CD4-positive, alpha-beta T cell (primary cell): ENCODE measurements at regions not wholly inside any gene's neighbourhood (a gene's known extent, or its start where the extent isn't known, plus 50 kb on each side); places are given as distances from the start of the nearest gene placed in this dataset.

Experiments
- ATAC-seq: fragments of 200-7000 bp; cut with Tn5 transposase; one replicate; pipeline ENCODE4 v1.10.0; 2022; ENCODE audit warnings: mild to moderate bottlenecking; ENCODE audit not compliant: poor library complexity
- CTCF ChIA-PET: fragments of 350-600 bp; sonication (Branson Sonifier 250); formaldehyde crosslinking; loops from one replicate; lab custom pipeline; 2021; ENCODE audit warnings: antibody characterized with exemption, inconsistent platforms; lab: Charles Lee
- POLR2A ChIA-PET: fragments of 350-600 bp; sonication (Branson Sonifier 250); formaldehyde crosslinking; loops from one replicate; lab custom pipeline; 2021; ENCODE audit warnings: antibody characterized with exemption, inconsistent platforms; lab: Charles Lee
- DNase-seq, 14 experiments: peaks; one replicate each; pipeline ENCODE4 v3.0.0-alpha.2; 2013 to 2020; ENCODE audit warnings: mixed read lengths in 2 of 14
- H3K27ac ChIP-seq, 2 donors: one replicate each; pipeline versions ENCODE4 v1.5.1 to v1.7.0; 2013; ENCODE audit warnings: low read length in 2 of 2, low read depth in 1 of 2, mild to moderate bottlenecking in 1 of 2
- H3K27me3 ChIP-seq, 2 experiments: 1 replicate in 1 of 2; 2 replicates in 1 of 2; pipeline versions ENCODE4 v1.6.1 to v1.7.0; 2013; ENCODE audit warnings: low read length in 2 of 2, control low read depth in 1 of 2, mild to moderate bottlenecking in 1 of 2, moderate library complexity in 1 of 2; ENCODE audit not compliant: insufficient read depth in 2 of 2, control insufficient read depth in 1 of 2
- H3K36me3 ChIP-seq: one replicate; pipeline ENCODE4 v1.6.1; 2013; ENCODE audit warnings: low read length, control low read depth; ENCODE audit not compliant: insufficient read depth
- H3K4me1 ChIP-seq: one replicate; pipeline ENCODE4 v1.6.1; 2013; ENCODE audit warnings: low read length, control low read depth; ENCODE audit not compliant: insufficient read depth
- H3K4me3 ChIP-seq: one replicate; pipeline ENCODE4 v1.5.1; 2013; ENCODE audit warnings: mild to moderate bottlenecking, low read length, moderate library complexity
- H3K9me3 ChIP-seq, 2 experiments: 1 replicate in 1 of 2; 2 replicates in 1 of 2; pipeline versions ENCODE4 v1.6.1 to v1.7.0; 2013; ENCODE audit warnings: low read length in 2 of 2, mild to moderate bottlenecking in 2 of 2, control low read depth in 1 of 2, moderate library complexity in 1 of 2; ENCODE audit not compliant: control insufficient read depth in 1 of 2, insufficient read depth in 1 of 2
- H3K27ac Mint-ChIP-seq: one replicate; pipeline ENCODE4 v1.8.0; 2020; ENCODE audit warnings: mixed read lengths
- H3K27me3 Mint-ChIP-seq: one replicate; pipeline ENCODE4 v1.8.0; 2021; ENCODE audit warnings: mixed read lengths
- H3K36me3 Mint-ChIP-seq: one replicate; pipeline ENCODE4 v1.8.0; 2021; ENCODE audit warnings: low read depth, mixed read lengths
- H3K4me1 Mint-ChIP-seq: one replicate; pipeline ENCODE4 v1.8.0; 2021; ENCODE audit warnings: low read depth, mixed read lengths
- H3K4me3 Mint-ChIP-seq: one replicate; pipeline ENCODE4 v1.8.0; 2020; ENCODE audit warnings: mild to moderate bottlenecking, mixed read lengths
- H3K9me3 Mint-ChIP-seq: one replicate; pipeline ENCODE4 v1.8.0; 2020; ENCODE audit warnings: mixed read lengths
- intact Hi-C, 2 experiments: fragments of 100-400 bp; cut with DNase I in 1 of 2; cut with micrococcal nuclease in 1 of 2; formaldehyde crosslinking; loops; one replicate each; pipeline versions ENCODE4 v1.15.1 to v1.9.0; 2023 to 2025; cut with DNase I, micrococcal nuclease
- TF ChIP-seq, protein P1 (sequence below): fragments of 200-600 bp; IDR thresholded peaks from one replicate; pipeline ENCODE4 v1.8.0; 2022; ENCODE audit warnings: antibody characterized with exemption, mild to moderate bottlenecking

GRCh38 chr9:134558124-134558905 lies 83.3 kb upstream of the COL5A1 start:
- POLR2A ChIA-PET = no interaction called here
- CTCF ChIA-PET = no interaction called here

GRCh38 chr9:134559013-134559412 lies 82.6 kb upstream of the COL5A1 start:
- DNase-seq (peak in 1 of 14 experiments; percentile 4), ATAC-seq (no peak)
- H3K4me3 ChIP-seq = no peak overlapping the region
- TF ChIP-seq, protein P1, sequence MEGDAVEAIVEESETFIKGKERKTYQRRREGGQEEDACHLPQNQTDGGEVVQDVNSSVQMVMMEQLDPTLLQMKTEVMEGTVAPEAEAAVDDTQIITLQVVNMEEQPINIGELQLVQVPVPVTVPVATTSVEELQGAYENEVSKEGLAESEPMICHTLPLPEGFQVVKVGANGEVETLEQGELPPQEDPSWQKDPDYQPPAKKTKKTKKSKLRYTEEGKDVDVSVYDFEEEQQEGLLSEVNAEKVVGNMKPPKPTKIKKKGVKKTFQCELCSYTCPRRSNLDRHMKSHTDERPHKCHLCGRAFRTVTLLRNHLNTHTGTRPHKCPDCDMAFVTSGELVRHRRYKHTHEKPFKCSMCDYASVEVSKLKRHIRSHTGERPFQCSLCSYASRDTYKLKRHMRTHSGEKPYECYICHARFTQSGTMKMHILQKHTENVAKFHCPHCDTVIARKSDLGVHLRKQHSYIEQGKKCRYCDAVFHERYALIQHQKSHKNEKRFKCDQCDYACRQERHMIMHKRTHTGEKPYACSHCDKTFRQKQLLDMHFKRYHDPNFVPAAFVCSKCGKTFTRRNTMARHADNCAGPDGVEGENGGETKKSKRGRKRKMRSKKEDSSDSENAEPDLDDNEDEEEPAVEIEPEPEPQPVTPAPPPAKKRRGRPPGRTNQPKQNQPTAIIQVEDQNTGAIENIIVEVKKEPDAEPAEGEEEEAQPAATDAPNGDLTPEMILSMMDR = no peak
- Mint-ChIP-seq H3K27me3 (peaks cover 4% of the 10 kb centered on the region), H3K9me3 (no peaks in the 10 kb centered on the region), H3K4me1 (no peaks in the 10 kb centered on the region), H3K4me3 (no peak overlapping the region), H3K36me3 (no peaks in the 10 kb centered on the region), H3K27ac (no peak overlapping the region)
- intact Hi-C loops = no loop called here
- no peak overlapping the region for H3K27ac ChIP-seq
- H3K36me3 ChIP-seq = no peaks in the 10 kb centered on the region
- H3K27me3 ChIP-seq = peaks cover 0 to 3% of the 10 kb centered on the region in 2 experiments
- ChIA-PET CTCF (no interaction called here), POLR2A (no interaction called here)
- H3K9me3 ChIP-seq = peaks cover 0 to 10% of the 10 kb centered on the region in 2 experiments
- H3K4me1 ChIP-seq = no peaks in the 10 kb centered on the region

More at GRCh38 chr9:134558124-134558905, 83.3 kb upstream of the COL5A1 start:
- H3K27ac Mint-ChIP-seq = no peak overlapping the region
- no peaks in the 10 kb centered on the region for H3K36me3 ChIP-seq
- DNase-seq (no peak), ATAC-seq (no peak)
- H3K27me3 Mint-ChIP-seq = peaks cover 4% of the 10 kb centered on the region
- no peaks in the 10 kb centered on the region for H3K36me3 Mint-ChIP-seq
- H3K27me3 ChIP-seq = peaks cover 0 to 3% of the 10 kb centered on the region in 2 experiments
- H3K4me3 ChIP-seq = no peak overlapping the region
- no peak overlapping the region for H3K4me3 Mint-ChIP-seq
- H3K27ac ChIP-seq = no peak overlapping the region
- H3K9me3 ChIP-seq = peaks cover 0 to 11% of the 10 kb centered on the region in 2 experiments
- TF ChIP-seq, protein P1 = no peak
- no peaks in the 10 kb centered on the region for H3K4me1 ChIP-seq
- no peaks in the 10 kb centered on the region for H3K9me3 Mint-ChIP-seq
- intact Hi-C loops = no loop called here
- no peaks in the 10 kb centered on the region for H3K4me1 Mint-ChIP-seq

GRCh38 chr9:134560206-134560605 lies 81.4 kb upstream of the COL5A1 start:
- H3K4me3 Mint-ChIP-seq = no peak overlapping the region
- H3K27me3 Mint-ChIP-seq = peaks cover 4% of the 10 kb centered on the region
- ChIA-PET CTCF (no interaction called here), POLR2A (no interaction called here)
- DNase-seq (peak in 1 of 14 experiments; percentile 8), ATAC-seq (no peak)
- Histone ChIP-seq H3K27ac (no peak overlapping the region), H3K4me3 (no peak overlapping the region), H3K27me3 (peaks cover 0 to 3% of the 10 kb centered on the region in 2 experiments), H3K4me1 (no peaks in the 10 kb centered on the region), H3K9me3 (peaks cover 0 to 6% of the 10 kb centered on the region in 2 experiments), H3K36me3 (no peaks in the 10 kb centered on the region)
- H3K36me3 Mint-ChIP-seq = no peaks in the 10 kb centered on the region
- no peaks in the 10 kb centered on the region for H3K4me1 Mint-ChIP-seq
- H3K27ac Mint-ChIP-seq = no peak overlapping the region
- intact Hi-C loops = no loop called here
- TF ChIP-seq, protein P1 = no peak
- no peaks in the 10 kb centered on the region for H3K9me3 Mint-ChIP-seq
